ENCODE measurements at regions not wholly inside any gene's neighbourhood (a gene's known extent, or its start where the extent isn't known, plus 50 kb on each side); places are given as distances from the start of the nearest gene placed in this dataset.
"Not testable (repeated sequence)": the region's sequence is repeated elsewhere in the genome, so short reads cannot be mapped to it uniquely, and the experiment has no call there.

DNA sequence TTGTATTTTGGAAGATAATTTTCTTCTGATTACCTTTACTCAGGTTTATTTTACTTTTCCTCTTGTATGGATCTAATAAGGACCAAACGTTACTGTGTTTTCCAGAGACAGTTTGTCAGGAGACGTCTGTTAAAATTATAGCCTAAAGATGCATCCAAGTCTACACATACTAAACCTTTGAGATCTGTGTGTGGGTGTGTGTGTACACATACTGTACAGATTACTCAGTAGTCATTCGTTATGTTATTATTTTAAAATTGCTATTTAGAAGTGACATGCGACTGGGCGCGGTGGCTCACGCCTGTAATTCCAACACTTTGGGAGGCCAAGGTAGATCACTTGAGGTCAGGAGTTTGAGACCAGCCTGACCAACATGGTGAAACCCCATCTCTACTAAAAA lies 51.6 kb upstream of the CNTLN start:
- no peak for DNase-seq (ENCODE audit: low spot score)

DNA sequence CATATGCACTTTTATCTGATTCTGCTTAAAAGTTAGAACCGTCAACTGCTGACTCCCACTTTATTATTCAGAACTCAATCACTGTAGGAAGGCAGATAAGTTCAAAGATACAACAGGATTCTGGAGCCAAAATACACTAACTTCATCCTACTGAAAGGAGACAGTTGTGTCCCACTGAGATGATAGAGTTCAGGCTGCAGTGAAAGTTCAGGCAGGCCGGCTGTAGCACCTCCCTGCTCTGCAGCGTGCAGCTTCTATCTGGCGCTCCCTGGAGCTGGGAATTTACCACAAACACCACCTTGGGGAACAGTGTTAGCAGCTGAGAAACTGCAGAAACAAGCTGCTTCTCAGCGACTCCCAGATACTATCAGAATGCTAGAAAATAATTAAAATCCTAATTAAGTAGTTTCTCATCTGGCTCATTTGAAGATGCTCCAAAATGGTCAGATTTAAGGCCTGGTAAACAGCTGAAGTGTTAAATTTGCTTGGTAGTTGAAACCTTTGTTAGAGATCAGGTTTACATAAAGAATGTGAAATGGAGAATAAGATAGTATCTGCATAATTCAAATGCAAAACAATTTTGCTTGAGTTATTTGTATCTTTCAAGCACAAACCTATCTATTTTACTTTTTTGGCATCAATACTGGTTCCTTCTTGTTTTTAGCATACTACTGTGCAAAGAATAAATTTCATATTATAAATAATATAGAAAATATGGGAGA lies 52.3 kb upstream of the CNTLN start:
- DNase-seq (ENCODE audit: low spot score) = peak; percentile 46

GRCh38 chr9:17081814-17082213 lies 53.0 kb upstream of the CNTLN start:
- no peak for DNase-seq (ENCODE audit: low spot score)

GRCh38 chr9:17081351-17081750 lies 53.5 kb upstream of the CNTLN start:
- DNase-seq (ENCODE audit: low spot score) = no peak

DNA sequence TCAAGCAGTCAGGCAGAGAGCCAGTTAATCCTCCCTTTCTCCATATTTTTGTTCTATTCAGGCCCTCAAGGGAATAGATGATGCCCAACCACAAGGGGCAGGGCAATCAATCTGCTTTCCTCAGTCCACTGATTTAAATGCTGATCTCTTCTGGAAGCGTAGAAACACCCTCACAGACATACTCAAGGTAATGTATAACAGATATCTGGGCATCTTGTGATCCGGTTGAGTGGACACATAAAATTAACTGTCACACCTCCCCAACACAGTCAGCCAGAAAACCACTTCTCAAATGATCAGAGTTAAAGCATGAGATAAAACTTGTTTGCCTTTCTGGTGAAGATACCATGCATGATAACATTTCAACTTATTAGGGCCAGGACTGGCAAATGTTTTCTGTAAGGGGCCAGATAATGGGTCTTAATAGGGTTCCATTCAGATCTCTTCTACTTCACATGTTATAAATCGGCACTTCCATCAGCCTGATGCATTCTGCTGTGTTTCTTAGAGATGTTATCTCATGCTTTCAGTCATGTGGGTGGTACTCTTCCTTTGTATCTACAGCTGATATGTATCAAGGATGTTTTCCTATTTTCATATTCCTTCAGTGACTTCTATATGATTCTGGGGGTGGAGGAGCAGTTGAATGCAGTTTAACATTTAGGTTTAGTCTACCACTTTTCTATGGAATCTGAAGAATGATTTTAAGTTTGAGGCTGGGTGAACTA lies 58.9 kb upstream of the CNTLN start:
- DNase-seq (ENCODE audit: low spot score) = no peak

GRCh38 chr9:17075146-17075757 lies 59.6 kb upstream of the CNTLN start:
- no peak for DNase-seq (ENCODE audit: low spot score)

- DNase-seq (ENCODE audit: low spot score) = not testable (repeated sequence)
These were observed 62.3 kb upstream of the CNTLN start for GRCh38 chr9:17072563-17072962.

- no peak for DNase-seq (ENCODE audit: low spot score)
These were observed 66.2 kb upstream of the CNTLN start for GRCh38 chr9:17068671-17069070.

GRCh38 chr9:17065062-17065461 lies 69.8 kb upstream of the CNTLN start:
- DNase-seq (ENCODE audit: low spot score) = no peak

- DNase-seq (ENCODE audit: low spot score) = no peak
These were observed 70.3 kb upstream of the CNTLN start for GRCh38 chr9:17064558-17064957.

DNA sequence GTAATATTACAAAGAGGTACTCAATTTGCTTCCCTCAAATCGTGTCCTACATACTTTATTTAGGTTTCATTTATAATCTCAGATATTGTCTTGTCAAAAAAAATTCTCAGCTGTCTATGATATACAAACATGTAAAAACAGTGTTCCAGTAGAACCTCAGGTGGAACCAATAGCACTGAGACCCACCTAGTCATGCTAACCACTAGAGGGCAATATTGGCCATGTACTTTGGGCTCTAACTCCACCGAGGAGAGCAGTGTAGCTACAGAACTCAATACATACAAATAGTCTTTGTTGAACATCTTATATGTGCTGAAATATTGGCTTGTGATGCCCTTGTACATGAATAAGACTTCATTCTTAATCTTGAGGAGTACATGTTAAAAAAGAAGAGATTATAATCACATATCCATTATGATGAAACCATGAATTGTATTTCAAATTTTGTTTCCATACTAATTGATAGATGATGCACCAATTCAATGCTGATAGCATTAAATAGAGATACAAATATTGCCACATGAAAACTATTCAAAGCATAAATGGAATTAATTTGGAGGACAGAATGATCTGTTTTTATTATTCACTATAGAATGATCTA lies 71.2 kb upstream of the CNTLN start:
- DNase-seq (ENCODE audit: low spot score) = peak; percentile 53

- no peak for DNase-seq (ENCODE audit: low spot score)
These were observed 72.3 kb upstream of the CNTLN start for GRCh38 chr9:17062497-17062896.

DNA sequence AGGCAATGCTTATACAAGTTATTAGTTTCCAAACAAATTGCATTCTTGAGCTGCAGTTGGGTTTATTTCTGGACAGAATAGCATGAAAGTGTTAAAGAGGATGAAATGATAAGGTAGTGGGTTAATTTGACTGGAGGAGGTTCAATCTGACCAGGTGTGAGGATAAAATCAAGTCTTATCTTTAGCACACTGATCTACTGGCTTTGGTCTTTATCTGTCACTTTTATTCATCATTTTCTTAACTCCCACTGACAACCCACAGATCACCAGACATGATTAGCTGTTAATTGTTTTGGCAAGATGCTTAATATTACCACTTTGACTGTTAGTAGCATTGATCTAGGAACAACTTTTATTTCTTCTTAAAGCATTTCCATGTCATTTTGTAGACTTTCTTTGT lies 74.4 kb upstream of the CNTLN start:
- no peak for DNase-seq (ENCODE audit: low spot score)

- DNase-seq (ENCODE audit: low spot score) = no peak
These were observed 75.4 kb upstream of the CNTLN start for GRCh38 chr9:17059465-17059864.

DNA sequence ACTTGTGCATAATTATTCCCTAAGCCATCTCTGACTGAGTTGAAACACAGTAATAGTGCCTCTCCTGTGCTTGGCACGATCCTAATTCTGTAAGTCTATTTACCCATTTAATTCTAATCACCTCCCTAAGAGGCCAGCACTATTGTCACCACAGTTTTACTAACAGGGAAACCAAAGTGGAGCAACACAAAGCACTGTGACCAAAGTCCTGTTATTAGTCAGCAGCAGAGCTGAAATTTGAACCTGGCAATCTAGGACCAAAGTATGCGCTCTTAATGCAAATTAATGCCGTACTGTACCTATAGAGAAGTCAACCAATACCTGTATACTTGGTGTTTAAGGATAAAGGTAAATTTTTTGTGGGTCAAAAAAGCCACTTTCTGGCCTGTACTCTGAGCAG lies 77.1 kb upstream of the CNTLN start:
- no peak for DNase-seq (ENCODE audit: low spot score)

DNA sequence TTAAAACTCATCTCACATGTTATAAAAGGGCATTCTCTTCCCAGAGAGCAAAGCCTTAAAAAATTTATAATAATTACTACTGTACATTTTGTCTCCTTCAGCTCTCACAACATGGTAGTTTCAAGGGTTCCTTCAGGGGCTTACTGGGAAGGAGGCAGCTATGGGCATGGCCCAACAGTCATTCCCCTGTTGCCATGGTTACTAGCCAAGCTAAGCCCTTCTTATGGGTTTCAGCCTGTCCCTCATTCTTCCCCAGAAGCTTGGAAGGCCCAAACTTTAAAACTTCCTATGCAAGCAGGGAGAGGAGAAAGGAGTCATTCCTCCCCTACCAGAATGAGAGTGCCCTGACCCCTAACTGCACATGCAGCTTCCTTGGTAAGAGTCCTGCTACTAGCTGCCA lies 82.2 kb upstream of the CNTLN start:
- no peak for DNase-seq (ENCODE audit: low spot score)

- DNase-seq (ENCODE audit: low spot score) = no peak
These were observed 89.4 kb upstream of the CNTLN start for GRCh38 chr9:17045381-17045940.

DNA sequence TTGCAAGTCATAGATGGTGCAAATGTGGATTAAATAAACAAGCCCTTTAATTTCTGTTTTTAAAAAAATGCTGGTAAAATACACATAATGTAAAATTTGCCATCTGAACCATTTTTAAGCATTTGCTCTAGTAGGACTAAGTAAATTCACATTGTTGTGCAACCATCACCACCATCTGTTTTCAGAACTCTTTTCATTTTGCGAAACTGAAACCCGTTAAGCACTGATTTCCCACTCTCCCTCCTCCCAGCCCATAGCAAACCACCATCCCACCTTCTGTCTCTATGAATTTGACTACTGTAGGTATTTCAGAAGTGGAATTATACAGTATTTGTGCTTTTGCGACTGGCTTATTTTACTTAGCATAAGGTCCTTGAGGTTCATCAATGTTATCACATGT lies 103.3 kb upstream of the CNTLN start:
- DNase-seq (ENCODE audit: low spot score) = no peak

DNA sequence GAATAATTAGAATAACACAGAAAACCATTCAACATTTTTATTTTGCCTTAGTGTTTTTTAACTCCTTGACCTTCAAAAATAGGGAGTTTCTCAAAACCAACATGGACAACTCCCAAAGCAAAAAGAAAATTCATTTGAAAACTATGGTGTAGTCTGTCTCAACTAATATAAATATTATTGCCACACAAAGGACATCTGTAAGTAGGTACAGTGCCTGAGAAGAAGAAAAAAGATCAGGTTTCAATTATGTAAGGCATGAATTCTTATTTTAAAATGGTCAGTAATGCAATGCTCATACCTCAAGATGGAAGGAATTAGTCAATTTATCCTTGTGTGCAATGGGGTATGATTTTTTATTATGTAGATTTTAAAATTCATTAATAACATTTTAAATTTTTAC lies 109.6 kb upstream of the CNTLN start:
- no peak for DNase-seq (ENCODE audit: low spot score)

GRCh38 chr9:17024129-17024528 lies 110.7 kb upstream of the CNTLN start:
- DNase-seq (ENCODE audit: low spot score) = no peak

DNA sequence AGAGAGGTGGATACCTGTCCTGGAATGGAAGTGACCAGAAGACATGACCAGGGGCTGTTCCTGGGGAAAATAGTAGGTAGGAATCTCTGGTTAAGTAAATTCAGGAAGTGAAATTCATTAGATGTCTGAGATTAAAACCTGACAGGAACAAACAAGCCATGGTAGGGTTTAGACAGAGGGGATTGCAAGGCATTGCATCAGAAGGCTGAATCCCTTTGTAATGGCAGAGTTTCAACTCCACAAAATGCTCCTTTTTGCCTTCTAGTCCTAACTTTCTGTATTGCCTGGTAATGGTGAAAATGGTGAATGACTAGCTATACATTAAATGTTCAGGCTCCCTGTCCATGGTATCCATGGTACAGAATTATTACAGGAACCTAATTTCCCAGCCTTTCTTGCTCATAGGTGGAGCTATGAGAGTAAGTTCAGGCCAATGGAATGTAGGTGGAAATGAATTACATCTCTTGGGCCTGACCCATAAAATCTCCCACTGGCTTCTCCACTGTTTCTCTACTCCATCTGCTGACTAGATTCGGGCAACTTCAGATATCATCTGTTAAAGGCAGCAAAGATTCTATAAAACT lies 113.4 kb upstream of the CNTLN start:
- no peak for DNase-seq (ENCODE audit: low spot score)

DNA sequence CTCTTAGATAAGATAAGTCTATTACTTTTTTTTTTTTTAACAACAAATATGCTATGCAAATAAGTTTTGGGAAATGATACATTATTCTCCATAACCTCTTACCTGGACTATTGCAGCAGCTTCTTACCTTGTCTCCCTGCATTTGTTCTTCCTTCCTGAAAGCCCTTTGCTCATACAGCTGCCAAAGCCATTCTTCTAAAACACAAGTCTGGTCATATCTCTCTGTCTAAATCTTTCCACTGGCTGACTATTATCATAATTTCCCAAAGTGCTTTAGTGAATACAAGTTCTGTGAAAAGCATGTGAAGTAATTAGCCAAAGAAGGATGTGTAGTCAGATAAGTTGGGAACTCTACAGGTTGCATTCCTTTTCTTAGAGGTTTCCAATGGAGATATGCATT lies 115.4 kb upstream of the CNTLN start:
- DNase-seq (ENCODE audit: low spot score) = no peak
